A673 (cell line): ENCODE measurements at regions not wholly inside any gene's neighbourhood (a gene's known extent, or its start where the extent isn't known, plus 50 kb on each side); places are given as distances from the start of the nearest gene placed in this dataset.

Experiments
- BruUV-seq: library from RNA; stranded (reverse); fragments of 400-500 nt; replicated peaks from 2 replicates; lab custom pipeline; 2021; lab: Mats Ljungman, UMichigan
- CTCF ChIA-PET: fragments of 300-600 bp; sonication (Branson Sonifier 250); formaldehyde crosslinking; loops from one replicate; lab custom pipeline; 2022; ENCODE audit warnings: antibody characterized with exemption; lab: Charles Lee
- POLR2A ChIA-PET: fragments of 300-600 bp; sonication (Branson Sonifier 250); formaldehyde crosslinking; loops from one replicate; lab custom pipeline; 2022; ENCODE audit warnings: antibody characterized with exemption; ENCODE audit not compliant: low non-redundant PET; lab: Charles Lee
- DNase-seq: peaks from one replicate; pipeline ENCODE4 v3.0.0-alpha.2; 2015; ENCODE audit warnings: low spot score
- H3K27ac ChIP-seq: fragments of 200-600 bp; sonication (generic); 2 replicates; pipeline ENCODE4 v1.5.1; 2016; ENCODE audit warnings: mixed run types, low read depth, mild to moderate bottlenecking, mixed read lengths, antibody characterized with exemption, low read length; ENCODE audit not compliant: poor library complexity, severe bottlenecking
- H3K27me3 ChIP-seq: fragments of 200-600 bp; sonication (generic); replicated peaks from 2 replicates; pipeline ENCODE4 v1.6.1; 2017; ENCODE audit warnings: mixed run types, low read depth, mild to moderate bottlenecking, mixed read lengths, antibody characterized with exemption, low read length; ENCODE audit not compliant: insufficient read depth, poor library complexity
- H3K36me3 ChIP-seq: fragments of 200-600 bp; sonication (generic); 2 replicates; pipeline ENCODE4 v1.6.1; 2016; ENCODE audit warnings: mixed run types, mild to moderate bottlenecking, mixed read lengths, antibody characterized with exemption, low read length; ENCODE audit not compliant: insufficient read depth, poor library complexity, severe bottlenecking
- H3K4me1 ChIP-seq: fragments of 200-600 bp; sonication (generic); 2 replicates; pipeline ENCODE4 v1.6.1; 2017; ENCODE audit warnings: mixed run types, mild to moderate bottlenecking, mixed read lengths, antibody characterized with exemption, low read length; ENCODE audit not compliant: insufficient read depth, poor library complexity, severe bottlenecking
- H3K4me3 ChIP-seq: fragments of 200-600 bp; sonication (generic); 2 replicates; pipeline ENCODE4 v1.5.1; 2016; ENCODE audit warnings: low read depth, mixed run types, mild to moderate bottlenecking, mixed read lengths, low read length; ENCODE audit not compliant: poor library complexity, severe bottlenecking
- H3K9me3 ChIP-seq: fragments of 200-600 bp; sonication (generic); 2 replicates; pipeline ENCODE4 v1.6.1; 2016; ENCODE audit warnings: mixed run types, low read depth, mild to moderate bottlenecking, mixed read lengths, antibody characterized with exemption, low read length; ENCODE audit not compliant: poor library complexity, severe bottlenecking
- CTCF ChIP-seq: fragments of 300-800, 200-600 bp; sonication (generic); conservative IDR thresholded peaks from 2 replicates; pipeline ENCODE4 v1.5.1; 2017; ENCODE audit warnings: low read depth, mild to moderate bottlenecking, antibody characterized with exemption, low read length, moderate library complexity, mixed read lengths
- EZH2 ChIP-seq: fragments of 200-600 bp; sonication (generic); IDR thresholded peaks from 2 replicates; pipeline ENCODE4 v1.6.1; 2017; ENCODE audit warnings: borderline replicate concordance, low read depth, mild to moderate bottlenecking, mixed read lengths, antibody characterized with exemption, low read length; ENCODE audit not compliant: poor library complexity, severe bottlenecking
- intact Hi-C: fragments of 100-400 bp; cut with micrococcal nuclease; formaldehyde crosslinking; loops from one replicate; pipeline ENCODE4 v1.10.0; 2022; ENCODE audit not compliant: unreplicated experiment

- Histone ChIP-seq H3K36me3 (no peaks in the 10 kb centered on the region), H3K9me3 (no peaks in the 10 kb centered on the region), H3K27me3 (no peaks in the 10 kb centered on the region), H3K27ac (no peak overlapping the region), H3K4me3 (no peak overlapping the region), H3K4me1 (no peaks in the 10 kb centered on the region)
- intact Hi-C loops, result no loop called here
- CTCF ChIA-PET, result no interaction called here
- TF ChIP-seq EZH2, result no peak
- TF ChIP-seq CTCF, result no peak
- no TSS peak for BruUV-seq
- POLR2A ChIA-PET, result no interaction called here
- DNase-seq, result no peak
Observed at GRCh38 chr5:51644976-51645375, 261.7 kb downstream of the ISL1 start.

GRCh38 chr5:51646482-51646881, 263.2 kb downstream of the ISL1 start:
- DNase-seq, result no peak
- Histone ChIP-seq H3K27ac (no peak overlapping the region), H3K36me3 (no peaks in the 10 kb centered on the region), H3K9me3 (no peaks in the 10 kb centered on the region), H3K4me1 (no peaks in the 10 kb centered on the region), H3K27me3 (no peaks in the 10 kb centered on the region), H3K4me3 (no peak overlapping the region)
- POLR2A ChIA-PET, result no interaction called here
- intact Hi-C loops, result no loop called here
- TF ChIP-seq CTCF (no peak), EZH2 (no peak)
- no TSS peak for BruUV-seq
- CTCF ChIA-PET, result no interaction called here

- BruUV-seq, result no TSS peak
- no peak for DNase-seq
- H3K27me3 ChIP-seq, result no peaks in the 10 kb centered on the region
- H3K27ac ChIP-seq, result no peak overlapping the region
- POLR2A ChIA-PET, result no interaction called here
- H3K4me3 ChIP-seq, result no peak overlapping the region
- CTCF ChIA-PET, result no interaction called here
- no peak for TF ChIP-seq EZH2
- TF ChIP-seq CTCF, result no peak
- intact Hi-C loops, result no loop called here
- H3K9me3 ChIP-seq, result no peaks in the 10 kb centered on the region
- H3K36me3 ChIP-seq, result no peaks in the 10 kb centered on the region
- no peaks in the 10 kb centered on the region for H3K4me1 ChIP-seq
Observed at GRCh38 chr5:51650824-51651223, 267.6 kb downstream of the ISL1 start.
